ENCODE measurements at regions not wholly inside any gene's neighbourhood (a gene's known extent, or its start where the extent isn't known, plus 50 kb on each side); places are given as distances from the start of the nearest gene placed in this dataset.
A peak's percentile ranks its signal among the peaks of the same experiment; 100 is the strongest.
"Not testable (repeated sequence)": the region's sequence is repeated elsewhere in the genome, so short reads cannot be mapped to it uniquely, and the experiment has no call there.

GRCh38 chr5:126056851-126057622 lies 366.2 kb upstream of the GRAMD2B start:
- H3K27ac ChIP-seq: peak overlapping the region; percentile 56

GRCh38 chr5:126058392-126058791 lies 364.8 kb upstream of the GRAMD2B start:
- H3K27ac ChIP-seq: not testable (repeated sequence)

More at GRCh38 chr5:126056851-126057622, 366.2 kb upstream of the GRAMD2B start:
- TF ChIP-seq CTCF (conservative IDR thresholded peaks at IDR 0.05): no peak

- TF ChIP-seq CTCF (conservative IDR thresholded peaks at IDR 0.05): no peak
- peak overlapping the region; percentile 47 for H3K27ac ChIP-seq
Observed at GRCh38 chr5:126062398-126063221, 360.6 kb upstream of the GRAMD2B start.

GRCh38 chr5:126065061-126065460 lies 358.1 kb upstream of the GRAMD2B start:
- no peak for TF ChIP-seq CTCF (conservative IDR thresholded peaks at IDR 0.05)
- no peak overlapping the region for H3K27ac ChIP-seq

- H3K27ac ChIP-seq: no peak overlapping the region
- TF ChIP-seq CTCF (conservative IDR thresholded peaks at IDR 0.05): no peak
Observed at GRCh38 chr5:126066836-126067235, 356.4 kb upstream of the GRAMD2B start.

GRCh38 chr5:126067404-126067803 lies 355.8 kb upstream of the GRAMD2B start:
- H3K27ac ChIP-seq: no peak overlapping the region
- TF ChIP-seq CTCF (conservative IDR thresholded peaks at IDR 0.05): no peak

GRCh38 chr5:126069329-126069728 lies 353.9 kb upstream of the GRAMD2B start:
- TF ChIP-seq CTCF (conservative IDR thresholded peaks at IDR 0.05): no peak
- H3K27ac ChIP-seq: no peak overlapping the region

GRCh38 chr5:126070481-126070880 lies 352.7 kb upstream of the GRAMD2B start:
- TF ChIP-seq CTCF (conservative IDR thresholded peaks at IDR 0.05): no peak
- H3K27ac ChIP-seq: no peak overlapping the region

Measured in VCaP (cell line).